SW480 (cell line): ENCODE measurements at regions not wholly inside any gene's neighbourhood (a gene's known extent, or its start where the extent isn't known, plus 50 kb on each side); places are given as distances from the start of the nearest gene placed in this dataset.
"Not testable (repeated sequence)": the region's sequence is repeated elsewhere in the genome, so short reads cannot be mapped to it uniquely, and the experiment has no call there.

ENCODE experiments used
- DNase-seq: peaks from one replicate; pipeline ENCODE4 v3.0.0-alpha.2; 2016; ENCODE audit warnings: low spot score

GRCh38 chr1:61028136-61028535 is 54.2 kb upstream of the NFIA start:
- DNase-seq = no peak

- not testable (repeated sequence) for DNase-seq
Observed at GRCh38 chr1:61018068-61018467, 64.3 kb upstream of the NFIA start.

- no peak for DNase-seq
Observed at GRCh38 chr1:61017651-61018050, 64.7 kb upstream of the NFIA start.

GRCh38 chr1:61013946-61014667 is 68.3 kb upstream of the NFIA start:
- no peak for DNase-seq

DNA sequence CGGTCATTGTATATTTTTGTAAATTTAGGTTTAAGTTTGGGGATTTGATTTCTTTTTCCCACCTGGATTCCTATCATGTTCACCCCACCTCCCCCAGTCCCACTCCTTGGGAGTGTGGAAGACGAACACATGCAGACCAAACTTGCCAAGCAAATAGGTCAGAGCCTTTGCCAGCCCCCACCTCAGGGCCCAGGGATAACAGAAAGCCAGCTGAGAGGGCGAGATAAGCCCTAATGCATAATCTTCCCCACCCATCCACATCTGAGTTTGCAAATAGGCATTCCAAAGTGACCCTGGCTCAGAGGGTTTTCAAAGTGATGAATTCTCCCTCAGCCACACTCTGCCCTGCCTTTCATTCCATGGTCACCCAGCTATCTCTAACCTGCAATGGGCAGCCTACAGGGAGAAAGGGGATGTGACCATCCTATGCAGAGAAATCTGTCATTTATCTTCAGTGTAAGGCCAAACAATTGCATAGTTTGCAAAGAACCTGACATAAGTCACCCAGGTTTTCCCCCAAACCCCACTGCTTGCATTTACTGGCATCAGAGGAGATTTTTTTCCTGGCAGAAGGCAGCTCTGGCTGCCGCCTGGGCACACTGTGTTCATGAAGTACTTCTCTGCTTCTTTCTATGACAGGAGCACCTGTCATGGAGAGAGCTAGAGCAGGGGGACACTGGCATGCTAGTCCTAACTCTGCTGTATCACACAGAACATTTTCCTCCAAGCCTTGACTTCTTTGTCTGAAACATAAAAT is 69.0 kb upstream of the NFIA start:
- DNase-seq = no peak

DNA sequence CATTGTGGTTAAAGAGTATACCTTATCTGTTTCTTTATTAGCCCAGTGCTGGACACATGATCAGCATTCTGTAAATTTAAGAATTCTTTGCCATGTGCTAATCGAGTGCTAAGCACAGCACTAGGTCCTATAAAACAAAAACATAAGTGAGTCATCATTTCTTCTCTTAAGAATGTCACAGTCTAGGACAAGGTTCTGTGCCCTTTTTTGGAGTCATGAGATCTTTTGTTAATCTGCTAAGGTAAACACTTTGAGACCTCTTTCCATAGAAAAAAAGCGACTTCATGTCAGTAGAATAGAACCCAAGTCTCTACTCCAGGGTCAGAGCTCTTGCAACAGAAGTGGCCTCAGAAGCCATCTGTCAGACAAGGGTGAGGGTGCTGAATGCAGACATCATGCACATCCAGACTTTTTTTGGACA is 70.0 kb upstream of the NFIA start:
- DNase-seq = no peak

GRCh38 chr1:61011561-61012263 is 70.6 kb upstream of the NFIA start:
- DNase-seq = no peak

DNA sequence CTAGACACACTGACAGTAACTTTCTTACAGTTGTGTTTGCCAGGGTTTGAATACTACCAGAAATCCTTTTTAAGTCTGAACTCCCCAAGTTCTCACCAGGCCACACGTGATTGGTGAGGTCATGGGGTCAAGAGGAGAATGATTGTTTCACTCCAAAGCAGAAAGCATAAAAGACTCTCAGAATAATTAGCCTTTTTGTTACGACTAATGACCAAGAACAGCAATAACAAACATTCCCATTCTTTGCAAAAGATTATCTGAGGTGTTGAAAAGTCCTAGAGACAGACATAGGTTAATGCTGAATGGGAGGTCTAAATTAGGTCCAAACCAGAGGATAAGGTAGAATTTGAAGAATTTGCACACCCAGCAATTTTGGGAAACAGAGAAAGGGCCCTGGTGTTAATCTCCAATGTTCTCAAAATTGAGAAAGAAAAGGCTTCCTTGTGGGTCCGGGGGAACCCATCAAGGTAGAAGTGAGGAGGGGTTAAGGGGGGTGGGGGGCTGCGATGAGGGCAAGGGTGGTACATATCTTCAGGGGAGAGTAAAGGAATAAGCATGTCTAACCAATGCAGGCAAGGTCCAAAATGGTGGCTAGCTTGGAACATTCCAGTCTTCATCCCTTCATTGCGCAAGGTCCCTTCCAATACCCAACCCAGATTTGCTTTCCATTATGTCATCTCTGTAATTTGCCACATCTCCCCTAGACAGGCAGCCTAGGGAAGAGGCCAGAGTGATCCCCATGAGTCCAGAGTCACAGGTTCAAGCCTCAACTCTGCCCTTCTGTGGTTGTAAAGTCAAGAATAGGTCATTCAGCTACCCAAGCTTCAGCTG is 74.6 kb upstream of the NFIA start:
- no peak for DNase-seq

DNA sequence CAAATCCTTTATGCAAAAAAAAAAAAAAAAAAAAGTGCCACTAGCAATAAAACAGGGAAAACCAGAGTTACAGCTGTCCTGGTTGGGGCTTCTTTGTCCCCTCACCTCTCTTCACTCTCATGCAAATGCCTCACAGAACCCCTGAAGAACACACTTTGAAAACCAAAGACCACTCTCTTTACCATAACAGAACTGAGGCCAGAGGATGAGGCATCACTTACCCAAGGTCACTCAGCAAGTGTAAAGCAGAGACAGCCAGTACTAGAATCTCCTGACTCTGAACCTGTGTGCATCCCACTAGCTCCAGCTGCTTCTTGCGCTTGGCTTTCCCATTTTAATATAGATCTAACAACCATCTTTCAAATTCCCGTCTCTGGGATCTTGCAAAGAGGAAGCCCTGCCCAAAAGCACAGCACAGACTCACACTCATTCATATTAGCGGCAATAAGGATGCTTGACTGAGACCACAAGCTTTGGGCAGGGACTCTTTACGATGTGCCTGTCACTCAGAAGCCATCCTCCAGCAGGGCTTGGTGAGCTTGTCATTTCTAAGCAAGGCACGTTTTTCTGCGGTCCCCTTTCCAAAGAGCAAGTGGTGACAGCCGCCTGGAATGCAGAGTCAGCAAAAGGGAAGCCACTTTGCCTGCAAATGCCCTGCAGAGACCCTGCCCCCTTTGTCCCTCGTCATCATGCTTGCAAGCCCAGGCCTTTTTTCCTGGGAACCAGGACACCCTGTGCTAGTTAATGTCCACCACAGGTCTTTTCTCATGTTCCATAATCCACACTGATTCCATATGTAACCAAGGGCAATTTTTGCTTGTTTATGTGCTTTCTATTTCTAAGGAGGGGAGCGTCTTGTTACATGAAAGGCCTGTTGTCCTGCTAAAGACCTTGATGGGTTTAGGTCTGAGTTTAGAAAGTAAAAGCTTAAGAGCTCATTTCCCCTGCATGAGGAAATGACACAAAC is 76.5 kb upstream of the NFIA start:
- DNase-seq = no peak

GRCh38 chr1:61004262-61005003 is 77.9 kb upstream of the NFIA start:
- DNase-seq = no peak

- DNase-seq = no peak
Observed at GRCh38 chr1:61000327-61000726, 82.0 kb upstream of the NFIA start.

- no peak for DNase-seq
Observed at GRCh38 chr1:60998786-60999185, 83.6 kb upstream of the NFIA start.

- DNase-seq = no peak
Observed at GRCh38 chr1:60994828-60995492, 87.4 kb upstream of the NFIA start.

- DNase-seq = no peak
Observed at GRCh38 chr1:60994369-60994768, 88.0 kb upstream of the NFIA start.

- DNase-seq = no peak
Observed at GRCh38 chr1:60992165-60992564, 90.2 kb upstream of the NFIA start.

DNA sequence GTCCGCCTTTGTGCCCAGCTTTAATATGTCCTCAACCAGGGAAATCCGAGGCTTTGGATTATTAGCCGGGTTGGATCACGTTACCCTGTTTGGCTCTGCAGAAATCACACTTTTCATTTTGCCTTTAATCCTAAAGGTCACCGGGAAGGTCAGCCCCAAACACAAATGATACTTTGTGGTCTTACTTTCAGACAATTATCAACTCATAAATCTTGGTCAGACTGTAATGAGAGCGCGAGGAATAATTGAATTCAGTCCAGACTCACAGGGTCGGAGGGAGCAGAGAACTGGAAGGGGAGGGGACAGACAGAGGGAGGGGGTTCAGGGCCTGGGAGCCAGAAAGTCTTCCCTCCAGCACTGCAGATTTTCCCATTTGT is 91.7 kb upstream of the NFIA start:
- no peak for DNase-seq

- DNase-seq = no peak
Observed at GRCh38 chr1:60989749-60990713, 92.3 kb upstream of the NFIA start.

DNA sequence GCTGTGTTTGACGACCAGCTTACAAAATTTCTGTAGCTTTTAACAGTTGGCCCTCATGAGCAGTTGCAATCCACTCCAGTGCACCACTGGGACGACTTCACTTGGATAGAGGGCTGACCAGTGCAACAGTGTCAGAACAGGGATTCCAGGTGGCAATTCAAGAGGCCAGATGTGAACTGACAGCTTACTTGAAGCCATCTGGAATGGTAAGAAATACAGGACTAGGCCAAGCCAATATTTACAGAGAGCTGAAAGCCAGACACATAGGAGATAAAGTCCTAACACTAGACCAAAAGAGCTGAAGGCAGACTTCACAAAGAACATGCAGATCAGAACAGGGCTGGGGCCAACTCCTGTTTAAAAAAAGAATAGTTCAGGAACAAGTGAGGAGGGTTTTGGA is 93.5 kb upstream of the NFIA start:
- DNase-seq = no peak

DNA sequence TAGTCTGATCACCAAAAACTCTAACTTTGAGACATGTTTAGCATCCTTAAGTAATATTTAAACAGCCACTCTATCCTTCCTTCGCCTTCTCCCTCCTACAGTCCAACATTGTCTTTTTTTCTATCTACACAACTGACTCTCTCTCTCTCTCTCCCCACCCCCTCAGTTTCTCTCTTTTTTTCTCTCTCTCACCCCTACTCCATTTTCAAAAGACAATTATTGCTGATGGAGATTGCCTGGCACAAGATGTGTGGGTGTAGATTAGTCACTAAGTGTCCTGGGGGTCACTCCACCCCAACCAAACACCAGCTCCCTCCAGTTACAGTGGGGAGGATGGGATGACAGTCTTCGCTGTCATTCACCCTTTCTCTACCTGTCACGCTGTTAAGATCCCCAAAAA is 94.5 kb upstream of the NFIA start:
- DNase-seq = no peak
